ENCODE measurements at regions not wholly inside any gene's neighbourhood (a gene's known extent, or its start where the extent isn't known, plus 50 kb on each side); places are given as distances from the start of the nearest gene placed in this dataset.

- Mint-ChIP-seq H3K27ac (no peak overlapping the region), H3K27me3 (ENCODE audit: low read depth) (no peaks in the 10 kb centered on the region), H3K4me3 (no peak overlapping the region), H3K4me1 (peaks cover 14 to 17% of the 10 kb centered on the region in 2 experiments), H3K9me3 (peaks cover 0 to 6% of the 10 kb centered on the region in 2 experiments; a peak in 4 of 5 replicates), H3K36me3 (ENCODE audit: insufficient read depth in 1 of 3, low read depth in 3 of 3) (no peaks in the 10 kb centered on the region; a peak in 1 of 7 replicates)
- H3K18ac ChIP-seq (ENCODE audit: insufficient read length, low read depth, low read length) = no peak overlapping the region
- H2AK5ac ChIP-seq (ENCODE audit: insufficient read length, low read length) = no peak overlapping the region
- H2BK20ac ChIP-seq (ENCODE audit: low read depth, low read length, poor library complexity, severe bottlenecking) = no peak overlapping the region
- no peak for DNase-seq
- H3K14ac ChIP-seq (ENCODE audit: insufficient read depth, low read length) = no peak overlapping the region
- H3K27me3 ChIP-seq (ENCODE audit: insufficient read depth, low read length) = no peaks in the 10 kb centered on the region
- no peak overlapping the region for H2BK120ac ChIP-seq (ENCODE audit: low read depth, low read length, poor library complexity, severe bottlenecking)
- H4K91ac ChIP-seq (ENCODE audit: insufficient read length, low read depth, low read length) = no peak overlapping the region
- no peak overlapping the region for H3K4me2 ChIP-seq (ENCODE audit: insufficient read depth, insufficient read length, low read length)
- H3K9me3 ChIP-seq (ENCODE audit: control insufficient read depth, low read depth, low read length) = no peaks in the 10 kb centered on the region
- no peak overlapping the region for H4K5ac ChIP-seq (ENCODE audit: insufficient read length, low read depth, low read length)
- no peak overlapping the region for H3K56ac ChIP-seq (ENCODE audit: insufficient read length, low read depth, low read length)
- no peak for TF ChIP-seq CTCF (conservative IDR thresholded peaks at IDR 0.05)
- no peak overlapping the region for H3K23ac ChIP-seq (ENCODE audit: insufficient read length, low read depth, low read length)
- H4K20me1 ChIP-seq (ENCODE audit: control insufficient read depth, insufficient read depth, insufficient read length) = no peaks in the 10 kb centered on the region
- no peaks in the 10 kb centered on the region for H3K79me2 ChIP-seq (ENCODE audit: insufficient read depth, low read length)
- no peaks in the 10 kb centered on the region for H3K23me2 ChIP-seq (ENCODE audit: insufficient read length, low read depth, low read length, poor library complexity, severe bottlenecking)
- no peak overlapping the region for H3K9ac ChIP-seq (ENCODE audit: extremely low read depth, insufficient read length, low read length)
- H2BK5ac ChIP-seq (ENCODE audit: insufficient read length, low read length) = no peak overlapping the region
- no peak overlapping the region for H2BK12ac ChIP-seq (ENCODE audit: insufficient read length, low read depth, low read length)
- no peak overlapping the region for H3K4ac ChIP-seq (ENCODE audit: low read depth, low read length)
- whole genome bisulfite sequencing (ENCODE audit: extremely low coverage, insufficient read length, low lambda C conversion rate) = no CpG with 5 or more reads among the region's 2 CpGs
- H3K27ac ChIP-seq (ENCODE audit: insufficient read length, low read depth, low read length) = no peak overlapping the region
- no peak overlapping the region for H3T11ph ChIP-seq (ENCODE audit: low read length)
- H2AFZ ChIP-seq (ENCODE audit: low read length) = no peak overlapping the region
- H3K4me1 ChIP-seq (ENCODE audit: insufficient read depth, low read length) = no peaks in the 10 kb centered on the region
- H3K79me1 ChIP-seq (ENCODE audit: insufficient read depth, low read depth, low read length, poor library complexity, severe bottlenecking) = no peaks in the 10 kb centered on the region
- no peak overlapping the region for H4K8ac ChIP-seq (replicated peaks; ENCODE audit: insufficient read length, low read depth, low read length)
- no peak overlapping the region for H2BK15ac ChIP-seq (ENCODE audit: low read depth, low read length)
Measured at GRCh38 chrX:22589845-22590244, 317.1 kb downstream of the CBLL2 start.
